K562 (cell line): ENCODE measurements at regions not wholly inside any gene's neighbourhood (a gene's known extent, or its start where the extent isn't known, plus 50 kb on each side); places are given as distances from the start of the nearest gene placed in this dataset.
A peak's percentile ranks its signal among the peaks of the same experiment; 100 is the strongest.

Experiments
- ADNP ChIP-seq: fragments of 200-800 bp; sonication (Bioruptor generic); IDR thresholded peaks from 2 replicates; pipeline ENCODE4 v1.6.1; 2016; ENCODE audit warnings: missing genetic modification characterization, missing compliant biosample characterization
- BACH1 ChIP-seq: fragments of 200-800 bp; sonication (Bioruptor generic); IDR thresholded peaks from 2 replicates; pipeline ENCODE4 v1.6.1; 2016; ENCODE audit warnings: missing genetic modification characterization, missing compliant biosample characterization
- BDP1 ChIP-seq: IDR thresholded peaks from 3 replicates; pipeline ENCODE4 v1.6.1; 2011; ENCODE audit not compliant: insufficient read length, insufficient read depth
- BHLHE40 ChIP-seq: IDR thresholded peaks from 2 replicates; pipeline ENCODE4 v1.6.1; 2011; ENCODE audit warnings: low read length, improper control_type of control experiment
- CREM ChIP-seq: IDR thresholded peaks from 2 replicates; pipeline ENCODE4 v1.6.1; 2014; ENCODE audit warnings: antibody characterized with exemption, low read depth
- EGR1 ChIP-seq: fragments of 450-650 bp; conservative IDR thresholded peaks from 2 replicates; pipeline ENCODE4 v1.6.1; 2017; ENCODE audit warnings: mild to moderate bottlenecking
- HNRNPL ChIP-seq: fragments of 200-400 bp; formaldehyde crosslinking; IDR thresholded peaks from 2 replicates; pipeline ENCODE4 v1.6.1; 2017; ENCODE audit warnings: low read depth, mild to moderate bottlenecking, low read length
- JUND ChIP-seq, 2 experiments: IDR thresholded peaks; 2 replicates in 1 of 2; 3 replicates in 1 of 2; pipeline ENCODE4 v1.6.1; 2011; ENCODE audit warnings: borderline replicate concordance in 2 of 2, low read depth in 2 of 2, low read length in 2 of 2, improper control_type of control experiment in 1 of 2, missing biosample characterization in 1 of 2, missing genetic modification characterization in 1 of 2, missing genetic modification reagents in 1 of 2
- MAZ ChIP-seq, 2 experiments: fragments of 450-650 bp in 1 of 2; sonication (generic) in 1 of 2; formaldehyde crosslinking; IDR thresholded peaks in 1 of 2; conservative IDR thresholded peaks in 1 of 2; 2 replicates each; pipeline versions ENCODE4 v1.4.0 to v1.5.0; 2020; ENCODE audit warnings: mild to moderate bottlenecking in 1 of 2, missing genetic modification reagents in 1 of 2
- PBX2 ChIP-seq, 2 experiments: IDR thresholded peaks in 1 of 2; conservative IDR thresholded peaks in 1 of 2; 2 replicates each; pipeline ENCODE4 v1.6.1; 2016; ENCODE audit warnings: low read depth in 2 of 2, mild to moderate bottlenecking in 1 of 2, missing compliant biosample characterization in 1 of 2, missing genetic modification characterization in 1 of 2, moderate library complexity in 1 of 2
- PKNOX1 ChIP-seq: fragments of 450-650 bp; IDR thresholded peaks from 2 replicates; pipeline ENCODE4 v1.6.1; 2016
- POLR2G ChIP-seq: fragments of 200-400 bp; formaldehyde crosslinking; IDR thresholded peaks from 2 replicates; pipeline ENCODE4 v1.6.1; 2017; ENCODE audit warnings: low read depth, mild to moderate bottlenecking, antibody characterized with exemption, low read length, moderate library complexity
- SMARCB1 ChIP-seq: IDR thresholded peaks from 2 replicates; pipeline ENCODE4 v1.6.1; 2011; ENCODE audit warnings: improper control_type of control experiment, low read depth; ENCODE audit not compliant: insufficient read length
- ZBTB33 ChIP-seq: sonication (generic); formaldehyde crosslinking; IDR thresholded peaks from 2 replicates; pipeline ENCODE4 v1.8.1; 2023; ENCODE audit warnings: mild to moderate bottlenecking, missing genetic modification reagents
- ZBTB7A ChIP-seq: IDR thresholded peaks from 2 replicates; pipeline ENCODE4 v1.6.1; 2011; ENCODE audit warnings: low read depth, mild to moderate bottlenecking, low read length, moderate library complexity, borderline replicate concordance; ENCODE audit not compliant: control insufficient read depth
- ZNF408 ChIP-seq: fragments of 250-450 bp; sonication (Bioruptor Pico); IDR thresholded peaks from 2 replicates; pipeline ENCODE4 v1.4.0; 2020; ENCODE audit warnings: low read depth, mild to moderate bottlenecking, moderate library complexity
- ZNF507 ChIP-seq: conservative IDR thresholded peaks from 2 replicates; pipeline ENCODE4 v1.6.1; 2017; ENCODE audit warnings: missing genetic modification characterization, missing compliant biosample characterization
- ZNF76 ChIP-seq: fragments of 250-450 bp; sonication (Bioruptor Pico); IDR thresholded peaks from 2 replicates; pipeline ENCODE4 v1.4.0; 2020; ENCODE audit warnings: mild to moderate bottlenecking, moderate library complexity, borderline replicate concordance
- TF ChIP-seq, protein P1 (sequence below): fragments of 250-450 bp; sonication (Bioruptor Pico); IDR thresholded peaks from 2 replicates; pipeline ENCODE4 v1.5.0; 2022; ENCODE audit warnings: mild to moderate bottlenecking

GRCh38 chr16:85395207-85395912, 217.8 kb upstream of the GSE1 start (continued):
- TF ChIP-seq ZBTB33 (CRISPR knock-in tag) (peak; percentile 30; the same call in 1 of the 2 replicates), HNRNPL (0 out of 2 replicates have a peak, but pooled peaks have one; percentile 21), BHLHE40 (peak; percentile 18; the same call in 1 of the 2 replicates), JUND (IDR thresholded peaks at IDR 0.05; ENCODE audit: borderline replicate concordance, low read depth, low read length) (peak; percentile 35; the same call in 1 of the 2 replicates), JUND (tag; IDR thresholded peaks at IDR 0.05; ENCODE audit: borderline replicate concordance, low read depth, low read length) (no peak), ADNP (tag) (no peak), BDP1 (no peak), PKNOX1 (peak; percentile 81), ZBTB7A (peak; percentile 38; the same call in 1 of the 2 replicates), EGR1 (peak; percentile 90), SMARCB1 (no peak), POLR2G (no peak), CREM (peak; percentile 64; the same call in 1 of the 2 replicates), ZNF408 (CRISPR knock-in tag) (no peak), BACH1 (tag) (no peak), PBX2 (CRISPR knock-in tag; IDR thresholded peaks at IDR 0.05; ENCODE audit: low read depth) (no peak), PBX2 (tag; conservative IDR thresholded peaks at IDR 0.05; ENCODE audit: low read depth) (peak; percentile 66), ZNF76 (CRISPR knock-in tag) (no peak), MAZ (CRISPR knock-in tag; conservative IDR thresholded peaks at IDR 0.05 in 1 of 2, IDR thresholded peaks at IDR 0.05 in 1 of 2) (peak in 1 of 2 experiments; percentile 58; a peak in 2 of 4 replicates), ZNF507 (tag) (no peak)
- TF ChIP-seq, protein P1, sequence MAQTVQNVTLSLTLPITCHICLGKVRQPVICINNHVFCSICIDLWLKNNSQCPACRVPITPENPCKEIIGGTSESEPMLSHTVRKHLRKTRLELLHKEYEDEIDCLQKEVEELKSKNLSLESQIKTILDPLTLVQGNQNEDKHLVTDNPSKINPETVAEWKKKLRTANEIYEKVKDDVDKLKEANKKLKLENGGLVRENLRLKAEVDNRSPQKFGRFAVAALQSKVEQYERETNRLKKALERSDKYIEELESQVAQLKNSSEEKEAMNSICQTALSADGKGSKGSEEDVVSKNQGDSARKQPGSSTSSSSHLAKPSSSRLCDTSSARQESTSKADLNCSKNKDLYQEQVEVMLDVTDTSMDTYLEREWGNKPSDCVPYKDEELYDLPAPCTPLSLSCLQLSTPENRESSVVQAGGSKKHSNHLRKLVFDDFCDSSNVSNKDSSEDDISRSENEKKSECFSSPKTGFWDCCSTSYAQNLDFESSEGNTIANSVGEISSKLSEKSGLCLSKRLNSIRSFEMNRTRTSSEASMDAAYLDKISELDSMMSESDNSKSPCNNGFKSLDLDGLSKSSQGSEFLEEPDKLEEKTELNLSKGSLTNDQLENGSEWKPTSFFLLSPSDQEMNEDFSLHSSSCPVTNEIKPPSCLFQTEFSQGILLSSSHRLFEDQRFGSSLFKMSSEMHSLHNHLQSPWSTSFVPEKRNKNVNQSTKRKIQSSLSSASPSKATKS, result no peak
